Prostate gland (tissue), 2 donors: ENCODE measurements at regions not wholly inside any gene's neighbourhood (a gene's known extent, or its start where the extent isn't known, plus 50 kb on each side); places are given as distances from the start of the nearest gene placed in this dataset.

Experiments used
- CTCF ChIP-seq, 4 experiments: fragments of 200-600 bp in 2 of 4; fragments of 450-650 bp in 2 of 4; sonication (generic) in 2 of 4; IDR thresholded peaks; 1 replicate in 3 of 4; 2 replicates in 1 of 4; pipeline ENCODE4 v1.5.1; 2016 to 2019; ENCODE audit warnings: antibody characterized with exemption in 4 of 4, mild to moderate bottlenecking in 2 of 4, moderate library complexity in 2 of 4
- POLR2A ChIP-seq: fragments of 450-650 bp; IDR thresholded peaks from one replicate; pipeline ENCODE4 v1.6.1; 2016; ENCODE audit warnings: antibody characterized with exemption, mild to moderate bottlenecking
- POLR2AphosphoS5 ChIP-seq: sonication (generic); formaldehyde crosslinking; IDR thresholded peaks from one replicate; pipeline ENCODE4 v1.6.1; 2017; ENCODE audit warnings: antibody characterized with exemption

GRCh38 chr4:117428536-117428935 is 343.2 kb upstream of the TRAM1L1 start:
- TF ChIP-seq POLR2AphosphoS5 (no peak), CTCF (IDR thresholded peaks at IDR 0.05) (no peak), POLR2A (no peak)
